ENCODE measurements at regions not wholly inside any gene's neighbourhood (a gene's known extent, or its start where the extent isn't known, plus 50 kb on each side); places are given as distances from the start of the nearest gene placed in this dataset.

- no peaks in the 10 kb centered on the region for H3K27me3 ChIP-seq
- no peaks in the 10 kb centered on the region for H3K4me1 ChIP-seq
- no peak for DNase-seq (ENCODE audit: low spot score in 2 of 2)
- no peak overlapping the region for H3K4me3 ChIP-seq
- TF ChIP-seq POLR2A (IDR thresholded peaks at IDR 0.05) = no peak
- no peak for TF ChIP-seq CTCF (IDR thresholded peaks at IDR 0.05)
- TF ChIP-seq EP300 (IDR thresholded peaks at IDR 0.05) = no peak
- no peaks in the 10 kb centered on the region for H3K36me3 ChIP-seq
- WGBS, 2 donors = 67 to 69% methylated on average over 16 of the region's 16 CpGs
- H3K9me3 ChIP-seq = peaks cover 0 to under 1% (median 0%) of the 10 kb centered on the region in 4 donors
- no peak overlapping the region for H3K27ac ChIP-seq
Observed at GRCh38 chr17:73973586-73974409, 229.7 kb upstream of the RPL38 start.

GRCh38 chr17:73974536-73974935, 228.9 kb upstream of the RPL38 start:
- no peak for DNase-seq (ENCODE audit: low spot score in 2 of 2)
- H3K27me3 ChIP-seq = no peaks in the 10 kb centered on the region
- H3K36me3 ChIP-seq = no peaks in the 10 kb centered on the region
- no peaks in the 10 kb centered on the region for H3K4me1 ChIP-seq
- H3K4me3 ChIP-seq = no peak overlapping the region
- H3K9me3 ChIP-seq = peaks cover 0 to 3% (median 0%) of the 10 kb centered on the region in 4 donors
- no peak overlapping the region for H3K27ac ChIP-seq
- TF ChIP-seq EP300 (IDR thresholded peaks at IDR 0.05) (no peak), CTCF (IDR thresholded peaks at IDR 0.05) (no peak), POLR2A (IDR thresholded peaks at IDR 0.05) (no peak)
- 88 to 93% methylated on average over 1 of the region's 1 CpG for WGBS, 2 donors

GRCh38 chr17:73976147-73976546, 227.3 kb upstream of the RPL38 start:
- Histone ChIP-seq H3K4me3 (no peak overlapping the region), H3K36me3 (no peaks in the 10 kb centered on the region), H3K27ac (no peak overlapping the region), H3K9me3 (peaks cover 0 to 3% (median 0%) of the 10 kb centered on the region in 4 donors), H3K27me3 (no peaks in the 10 kb centered on the region), H3K4me1 (no peaks in the 10 kb centered on the region)
- WGBS, 2 donors = 82 to 83% methylated on average over 1 of the region's 1 CpG
- TF ChIP-seq CTCF (IDR thresholded peaks at IDR 0.05) (no peak), POLR2A (IDR thresholded peaks at IDR 0.05) (no peak), EP300 (IDR thresholded peaks at IDR 0.05) (no peak)
- DNase-seq (ENCODE audit: low spot score in 2 of 2) = no peak

- no peak for DNase-seq (ENCODE audit: low spot score in 2 of 2)
Observed at GRCh38 chr17:73976676-73977521, 226.6 kb upstream of the RPL38 start.

More at GRCh38 chr17:73976676-73977521, 226.6 kb upstream of the RPL38 start:
- no peaks in the 10 kb centered on the region for H3K27me3 ChIP-seq
- no peak overlapping the region for H3K27ac ChIP-seq
- H3K36me3 ChIP-seq = no peaks in the 10 kb centered on the region
- WGBS, 2 donors = 66% methylated on average over 19 of the region's 19 CpGs
- no peak overlapping the region for H3K4me3 ChIP-seq
- no peaks in the 10 kb centered on the region for H3K4me1 ChIP-seq
- TF ChIP-seq EP300 (IDR thresholded peaks at IDR 0.05) (no peak), CTCF (IDR thresholded peaks at IDR 0.05) (no peak), POLR2A (IDR thresholded peaks at IDR 0.05) (no peak)
- H3K9me3 ChIP-seq = peaks cover 0 to 3% (median 0%) of the 10 kb centered on the region in 4 donors

Measured in tibial nerve (tissue), 4 donors.